Activated T-cell treated with anti-CD3 and anti-CD28 coated beads for 4 hours (primary cell): ENCODE measurements at regions not wholly inside any gene's neighbourhood (a gene's known extent, or its start where the extent isn't known, plus 50 kb on each side); places are given as distances from the start of the nearest gene placed in this dataset.

Experiments used
- DNase-seq: peaks from one replicate; pipeline ENCODE4 v3.0.0-alpha.2; 2020

DNA sequence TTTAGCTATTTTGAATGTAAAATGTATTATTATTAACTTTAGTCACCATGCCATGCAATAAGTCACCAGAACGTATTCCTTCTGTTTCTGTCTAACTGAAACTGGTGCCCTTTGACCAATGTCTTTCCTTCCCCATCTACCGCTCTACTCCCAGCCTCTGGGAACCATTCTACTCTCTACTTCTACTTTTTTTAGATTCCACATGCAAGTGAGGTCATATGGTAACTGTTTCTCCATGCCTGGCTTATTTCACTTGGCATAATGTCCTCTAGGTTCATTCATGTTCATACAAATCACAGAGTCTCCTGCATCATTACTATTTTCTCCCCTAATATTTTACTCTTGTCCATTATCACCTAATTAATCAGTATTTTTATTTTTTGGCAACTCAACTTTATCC is 160.1 kb downstream of the TMX1 start:
- DNase-seq = no peak

GRCh38 chr14:51401272-51401671 is 161.2 kb downstream of the TMX1 start:
- DNase-seq = no peak

DNA sequence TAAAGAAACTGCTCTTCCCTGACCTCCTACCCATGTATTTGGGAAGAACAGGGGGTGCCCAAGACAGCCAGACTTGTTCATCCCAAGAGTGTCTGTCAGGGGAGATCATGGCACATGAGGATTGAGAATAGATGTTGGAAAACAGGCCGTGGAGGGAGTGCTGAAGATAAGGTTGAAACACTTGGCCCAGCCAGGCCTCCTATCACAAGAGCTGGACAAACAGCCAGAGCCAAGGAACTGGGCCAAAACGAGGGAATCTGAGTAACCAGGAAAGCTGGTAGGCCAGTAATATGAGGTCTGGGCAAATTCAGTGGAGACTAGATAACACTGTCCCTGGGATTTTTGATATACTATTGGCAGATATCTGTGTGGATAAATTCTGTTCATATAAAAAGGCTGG is 161.7 kb downstream of the TMX1 start:
- DNase-seq = no peak

DNA sequence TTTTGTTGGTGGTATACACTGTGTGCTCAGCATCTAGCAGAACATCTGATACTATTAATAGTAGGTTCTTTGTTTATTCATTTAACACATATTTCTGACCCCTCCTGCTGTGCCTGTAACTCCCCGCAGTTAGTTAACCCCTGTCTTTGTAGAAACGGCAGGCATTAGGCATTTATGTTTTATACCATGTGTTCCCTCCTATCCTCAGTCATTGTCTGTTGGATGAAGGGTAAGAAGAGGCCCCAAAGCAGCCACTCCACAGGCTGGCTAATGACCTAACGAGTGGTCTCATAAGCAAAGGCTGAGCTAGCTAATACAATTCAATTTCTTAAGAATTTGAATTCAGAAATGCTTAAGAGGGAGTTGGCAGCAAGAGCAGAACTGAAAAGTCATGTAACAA is 170.8 kb downstream of the TMX1 start:
- DNase-seq = no peak

GRCh38 chr14:51419685-51420084 is 179.6 kb downstream of the TMX1 start:
- DNase-seq = peak; percentile 1

GRCh38 chr14:51422704-51423103 is 182.7 kb downstream of the TMX1 start:
- no peak for DNase-seq

GRCh38 chr14:51424041-51424440 is 184.0 kb downstream of the TMX1 start:
- no peak for DNase-seq

- no peak for DNase-seq
These were observed 184.7 kb downstream of the TMX1 start for GRCh38 chr14:51424561-51425251.

GRCh38 chr14:51428981-51429380 is 188.9 kb downstream of the TMX1 start:
- DNase-seq = no peak

GRCh38 chr14:51430079-51430478 is 190.0 kb downstream of the TMX1 start:
- no peak for DNase-seq

- no peak for DNase-seq
These were observed 190.6 kb downstream of the TMX1 start for GRCh38 chr14:51430633-51431032.

DNA sequence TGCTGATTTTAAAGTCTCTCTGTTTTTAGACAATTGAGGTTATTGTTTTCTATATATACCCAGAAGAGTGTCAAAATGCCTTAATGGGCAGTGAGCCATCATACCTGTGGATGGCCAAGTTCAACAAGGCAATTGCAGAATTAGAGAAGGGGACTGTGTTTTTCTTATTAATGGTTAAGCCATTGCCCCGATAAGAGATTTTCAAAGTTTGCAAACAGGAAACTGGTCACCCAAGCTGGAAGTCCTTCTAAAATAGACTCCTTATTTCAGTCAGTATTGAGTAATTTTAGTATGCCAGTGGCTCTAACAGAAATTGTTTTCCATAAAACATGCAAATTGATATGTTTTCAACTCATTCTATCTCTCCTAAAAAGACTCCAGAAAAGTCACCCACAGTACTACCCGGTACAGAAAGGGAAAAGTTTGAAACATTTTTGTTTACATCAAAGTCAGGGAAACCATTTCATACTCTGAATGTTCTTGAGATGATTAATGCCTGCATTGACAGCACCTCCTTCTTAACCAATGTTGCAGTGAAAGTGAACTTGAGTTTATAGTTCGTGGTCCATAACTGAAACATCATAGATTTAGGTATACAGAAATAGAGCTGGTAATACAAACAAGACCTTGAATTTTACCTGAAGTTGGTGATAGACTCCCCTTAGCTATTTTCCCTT is 191.1 kb downstream of the TMX1 start:
- DNase-seq = no peak

- DNase-seq = no peak
These were observed 191.7 kb downstream of the TMX1 start for GRCh38 chr14:51431741-51432140.

DNA sequence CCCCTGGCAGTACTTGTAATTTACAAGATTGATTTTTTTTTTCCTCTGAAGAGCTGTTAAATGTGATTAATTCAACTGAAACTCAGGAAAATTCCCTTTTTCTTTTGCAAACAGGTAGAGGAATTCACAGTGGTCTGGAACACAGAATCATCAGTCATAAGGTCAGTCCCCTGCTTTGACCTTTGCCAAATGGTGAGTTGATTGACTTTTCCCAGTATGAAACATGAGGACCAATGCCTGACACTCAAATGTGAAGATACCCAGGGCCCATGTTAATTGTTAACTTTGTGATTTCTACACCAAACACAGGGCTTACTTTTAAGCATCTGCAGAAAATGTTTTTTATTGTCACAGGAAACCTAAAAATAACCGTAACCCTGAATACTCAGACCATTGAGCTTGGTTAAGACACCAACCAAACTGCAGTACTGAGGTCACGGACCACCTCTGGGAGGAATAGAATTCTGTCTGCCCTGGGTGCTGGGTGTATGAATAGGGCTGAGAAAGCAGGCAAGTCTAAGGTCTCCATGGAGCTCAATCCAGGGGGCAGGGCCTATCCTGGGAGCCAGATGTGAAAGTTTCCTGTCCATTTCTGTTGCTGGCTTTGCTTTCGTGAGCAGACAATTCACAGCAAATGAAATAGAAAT is 192.4 kb downstream of the TMX1 start:
- no peak for DNase-seq

DNA sequence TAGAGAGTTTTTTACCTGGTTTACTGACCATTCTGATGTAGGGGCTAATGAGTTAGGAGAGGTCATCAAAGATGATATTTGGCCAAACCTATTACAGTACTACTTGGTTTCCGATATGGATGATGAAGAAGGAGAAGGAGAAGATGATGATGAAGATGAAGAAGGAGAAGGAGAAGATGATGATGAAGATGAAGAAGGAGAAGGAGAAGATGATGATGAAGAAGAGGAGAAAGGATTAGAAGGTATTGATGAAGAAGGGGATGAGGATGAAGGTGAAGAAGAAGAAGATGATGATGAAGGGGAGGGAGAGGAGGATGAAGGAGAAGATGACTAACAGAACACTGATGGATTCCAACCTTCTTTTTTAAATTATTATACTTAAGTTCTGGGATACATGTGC is 196.6 kb downstream of the TMX1 start:
- DNase-seq = no peak

- no peak for DNase-seq
These were observed 199.8 kb downstream of the TMX1 start for GRCh38 chr14:51439896-51440295.

DNA sequence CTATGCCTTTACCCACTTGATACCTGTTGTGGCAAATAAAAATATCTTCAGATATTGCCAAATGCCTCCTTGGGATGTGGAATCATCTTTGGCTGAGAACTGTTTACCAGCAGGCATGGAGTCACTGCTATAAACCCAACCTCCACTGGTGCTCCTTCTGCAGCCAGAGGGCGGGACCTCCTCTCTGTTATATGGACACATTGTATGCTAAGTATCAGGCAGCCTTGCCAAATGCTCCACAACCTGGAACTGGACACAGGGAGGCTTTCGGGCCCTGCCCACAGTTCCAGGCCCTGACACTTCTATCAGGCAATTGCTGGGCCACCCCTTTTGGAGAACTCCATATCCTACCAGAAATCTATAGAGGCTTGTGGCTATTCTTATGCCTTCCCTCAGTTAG is 201.0 kb downstream of the TMX1 start:
- DNase-seq = no peak

DNA sequence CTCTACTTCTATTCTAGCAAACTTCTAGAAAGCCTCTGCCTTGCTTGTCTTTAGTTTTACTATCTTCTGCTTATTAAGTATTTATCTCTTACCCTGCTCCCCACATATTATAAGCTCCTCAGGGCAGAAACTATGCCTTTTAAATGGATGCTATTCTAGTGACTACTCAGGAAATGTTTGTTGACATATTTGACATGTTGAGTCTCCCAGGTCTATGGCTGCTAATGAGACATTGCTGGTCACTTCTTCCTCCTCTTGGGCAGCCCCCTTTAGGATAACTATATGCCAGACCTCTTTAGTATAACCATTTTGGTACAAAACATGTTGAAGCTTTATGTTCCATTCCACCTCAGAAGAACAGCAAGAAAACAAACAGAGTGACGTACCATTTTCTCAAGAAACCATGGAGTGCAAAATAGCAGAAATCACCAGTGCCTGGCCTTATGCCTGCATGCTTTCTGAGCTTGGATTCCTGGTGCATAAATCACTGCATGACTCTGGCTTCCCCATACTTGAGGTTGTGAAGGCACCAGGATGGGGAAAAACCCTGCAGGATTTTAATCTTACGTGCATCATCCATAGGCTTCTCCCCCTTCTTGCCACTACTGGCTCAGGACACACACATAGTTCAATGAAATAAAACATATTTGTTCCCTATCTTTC is 202.6 kb downstream of the TMX1 start:
- no peak for DNase-seq

DNA sequence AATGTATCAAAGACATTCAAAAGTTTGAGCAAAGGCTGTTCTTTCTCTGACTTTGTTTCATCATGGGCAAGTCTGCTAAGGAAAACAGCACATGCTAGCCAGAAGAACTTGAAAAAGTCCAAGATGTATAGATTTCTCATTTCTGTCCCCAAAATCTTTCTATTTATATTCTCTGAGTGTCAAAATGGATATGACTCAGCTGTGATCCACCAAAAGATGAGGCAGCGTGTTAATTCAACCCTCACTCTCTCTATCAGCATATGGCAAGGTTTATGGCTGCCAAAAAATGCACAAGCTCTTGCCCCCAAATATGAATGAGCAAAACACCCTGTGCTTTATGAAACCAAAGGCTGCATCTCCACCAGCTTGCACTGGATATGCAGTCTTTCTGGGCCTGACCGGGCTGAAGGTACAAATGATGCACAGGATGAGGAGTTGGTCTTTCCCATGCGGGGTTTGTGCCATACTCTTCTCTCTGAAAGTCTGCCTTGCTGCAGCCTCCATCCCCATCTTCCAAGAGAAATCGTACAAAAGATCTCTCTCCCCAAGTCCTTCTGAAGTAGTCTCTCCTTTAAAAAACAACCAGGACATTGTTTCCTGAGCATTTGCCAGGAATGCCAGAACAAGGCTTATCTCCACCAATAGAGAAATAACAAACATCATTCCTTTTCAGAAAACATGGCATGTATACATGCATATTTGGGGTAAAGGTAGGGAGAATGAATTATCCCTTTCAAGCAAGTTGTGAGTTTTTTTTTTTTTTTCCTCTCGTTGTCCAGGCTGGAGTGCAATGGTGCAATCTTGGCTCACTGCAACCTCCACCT is 203.4 kb downstream of the TMX1 start:
- no peak for DNase-seq

DNA sequence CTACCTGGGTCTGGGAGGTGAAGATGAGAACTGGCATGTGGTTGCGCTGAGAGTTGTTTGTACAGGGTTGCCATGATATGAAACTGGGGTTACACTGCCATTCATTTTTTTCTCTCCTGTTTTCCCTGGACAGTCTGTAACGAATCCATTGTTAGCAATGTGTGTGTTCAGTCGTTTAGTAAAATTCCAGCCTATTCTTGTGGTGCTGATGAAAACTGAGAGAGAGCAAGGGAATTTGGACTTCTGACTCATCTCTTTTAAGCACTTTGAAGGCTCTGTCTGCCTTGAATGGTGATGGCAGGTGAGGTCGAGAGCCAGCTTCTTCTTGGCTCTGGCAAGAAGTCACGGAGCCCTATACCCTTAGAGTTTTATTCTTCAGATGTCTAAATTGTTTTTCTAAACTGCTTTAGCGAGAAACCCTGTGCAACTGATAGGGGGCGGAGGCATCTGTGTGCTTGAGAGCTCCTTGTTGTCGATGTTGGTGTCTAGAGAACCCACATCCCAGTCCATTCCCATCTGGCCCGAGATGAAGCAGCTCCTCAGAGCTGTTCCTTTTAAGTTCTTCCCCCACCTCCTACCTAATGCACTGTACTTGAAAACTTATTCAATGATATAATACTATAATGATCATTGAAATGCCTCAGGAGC is 204.4 kb downstream of the TMX1 start:
- DNase-seq = no peak

DNA sequence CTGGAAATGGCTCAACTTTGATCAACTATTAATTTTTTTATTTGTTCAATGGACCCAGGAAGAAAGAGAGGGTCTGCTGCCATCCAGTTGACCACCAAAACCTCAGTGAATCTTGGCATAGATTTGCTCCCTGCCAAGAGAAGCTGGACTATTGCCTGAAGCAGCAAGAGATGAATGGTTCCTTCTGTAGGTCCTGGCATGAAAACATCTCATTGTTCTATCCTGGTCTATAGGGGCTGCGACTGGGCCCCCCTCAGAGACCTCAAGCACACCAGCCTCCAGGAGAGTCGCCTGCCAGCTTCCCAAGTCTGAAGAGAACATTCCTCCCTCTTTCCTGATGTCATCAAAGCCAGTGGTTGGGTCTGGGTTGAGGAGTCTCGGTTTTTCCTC is 204.9 kb downstream of the TMX1 start:
- DNase-seq = no peak

DNA sequence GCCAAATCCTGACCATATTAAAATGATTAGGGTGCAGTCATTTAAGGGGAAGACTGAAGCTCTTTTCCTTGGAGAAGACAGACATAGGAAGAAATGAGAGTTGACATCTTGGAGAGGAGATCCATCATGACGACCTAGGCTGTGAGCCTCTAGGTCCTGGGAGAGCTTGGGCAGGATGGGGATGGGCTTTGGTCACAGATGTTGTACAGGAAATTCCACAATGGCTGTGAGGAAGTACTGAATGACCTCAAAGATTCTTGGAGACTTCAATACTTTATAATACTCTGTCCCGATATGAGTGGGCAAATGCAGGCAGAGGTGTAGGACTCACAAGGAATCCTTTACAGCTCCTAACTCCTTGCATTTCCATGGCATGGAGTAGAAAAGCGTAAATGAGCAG is 204.9 kb upstream of the FRMD6 start:
- no peak for DNase-seq
